Erythroblast (primary cell): ENCODE measurements at regions not wholly inside any gene's neighbourhood (a gene's known extent, or its start where the extent isn't known, plus 50 kb on each side); places are given as distances from the start of the nearest gene placed in this dataset.

Experiments used
- GATA1 ChIP-seq: IDR thresholded peaks from 2 replicates; pipeline ENCODE4 v1.6.1; 2011; ENCODE audit warnings: low read depth, mild to moderate bottlenecking, control low read depth, low read length, moderate library complexity
- POLR2A ChIP-seq: IDR thresholded peaks from 2 replicates; pipeline ENCODE4 v1.6.1; 2011; ENCODE audit warnings: mild to moderate bottlenecking, low read length

GRCh38 chr12:19630536-19630935 lies 191.2 kb downstream of the AEBP2 start:
- TF ChIP-seq POLR2A: no peak
- TF ChIP-seq GATA1: no peak
